Sigmoid colon (tissue), 4 donors: ENCODE measurements at regions not wholly inside any gene's neighbourhood (a gene's known extent, or its start where the extent isn't known, plus 50 kb on each side); places are given as distances from the start of the nearest gene placed in this dataset.

ENCODE experiments used
- CTCF ChIP-seq, 4 experiments: fragments of 450-650 bp in 3 of 4; fragments of 200-600 bp in 1 of 4; IDR thresholded peaks; one replicate each; pipeline ENCODE4 v1.5.1; 2016 to 2019; ENCODE audit warnings: antibody characterized with exemption in 4 of 4, mild to moderate bottlenecking in 3 of 4, moderate library complexity in 2 of 4
- EP300 ChIP-seq, 4 donors: sonication (generic); formaldehyde crosslinking; IDR thresholded peaks; one replicate each; pipeline ENCODE4 v1.6.1; 2017; ENCODE audit warnings: antibody characterized with exemption in 4 of 4
- POLR2A ChIP-seq, 2 donors: fragments of 450-650 bp; IDR thresholded peaks; one replicate each; pipeline ENCODE4 v1.6.1; 2016; ENCODE audit warnings: antibody characterized with exemption in 2 of 2, mild to moderate bottlenecking in 2 of 2, moderate library complexity in 2 of 2

GRCh38 chr5:91955610-91956009 lies 572.5 kb upstream of the ARRDC3 start:
- TF ChIP-seq POLR2A (IDR thresholded peaks at IDR 0.05) = no peak
- no peak for TF ChIP-seq EP300 (IDR thresholded peaks at IDR 0.05)
- no peak for TF ChIP-seq CTCF (IDR thresholded peaks at IDR 0.05)
